HCT116 (cell line): ENCODE measurements at regions not wholly inside any gene's neighbourhood (a gene's known extent, or its start where the extent isn't known, plus 50 kb on each side); places are given as distances from the start of the nearest gene placed in this dataset.

Experiments
- EZH2 ChIP-seq: fragments of 200-600 bp; sonication (generic); IDR thresholded peaks from 2 replicates; pipeline ENCODE4 v1.6.1; 2017; ENCODE audit warnings: antibody characterized with exemption, mixed run types
- JUND ChIP-seq: IDR thresholded peaks from 2 replicates; pipeline ENCODE4 v1.6.1; 2012
- POLR2A ChIP-seq: IDR thresholded peaks from 2 replicates; pipeline ENCODE4 v1.7.0; 2011; ENCODE audit warnings: borderline replicate concordance; ENCODE audit not compliant: insufficient read depth, insufficient read length; ENCODE audit errors: extremely low read depth
- POLR2AphosphoS5 ChIP-seq: IDR thresholded peaks from 2 replicates; pipeline ENCODE4 v1.6.1; 2011; ENCODE audit warnings: mild to moderate bottlenecking, low read depth, low read length, moderate library complexity
- TF ChIP-seq, protein P1 (sequence below), 3 experiments: fragments of 200-600 bp in 1 of 3; sonication (generic) in 1 of 3; IDR thresholded peaks in 2 of 3; conservative IDR thresholded peaks in 1 of 3; 2 replicates each; pipeline ENCODE4 v1.5.1; 2012 to 2017; ENCODE audit warnings: low read depth in 2 of 3, low read length in 2 of 3, antibody characterized with exemption in 1 of 3, borderline replicate concordance in 1 of 3, control low read depth in 1 of 3, mild to moderate bottlenecking in 1 of 3, mixed read lengths in 1 of 3, mixed run types in 1 of 3, moderate library complexity in 1 of 3; ENCODE audit not compliant: insufficient read depth in 1 of 3

DNA sequence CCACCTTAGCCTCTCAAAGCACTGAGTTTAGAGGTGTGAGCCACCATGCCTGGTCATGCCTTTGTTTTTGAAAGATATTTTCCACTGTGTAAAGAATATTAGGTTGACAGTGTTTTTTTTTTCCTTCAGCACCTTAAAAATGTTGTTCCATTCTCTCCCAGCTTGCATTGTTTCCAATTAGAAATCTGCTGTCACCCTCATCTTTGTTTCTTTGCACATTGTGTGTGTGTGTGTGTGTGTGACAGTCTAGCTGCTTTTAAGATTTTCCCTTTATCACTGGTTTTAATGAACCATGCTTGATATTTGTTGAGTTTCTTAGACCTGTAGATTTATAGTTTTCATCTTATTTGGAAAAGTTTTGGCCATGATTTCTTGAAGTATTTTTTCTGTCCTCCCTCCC, 79.0 kb upstream of the NKX1-1 start:
- TF ChIP-seq, protein P1, sequence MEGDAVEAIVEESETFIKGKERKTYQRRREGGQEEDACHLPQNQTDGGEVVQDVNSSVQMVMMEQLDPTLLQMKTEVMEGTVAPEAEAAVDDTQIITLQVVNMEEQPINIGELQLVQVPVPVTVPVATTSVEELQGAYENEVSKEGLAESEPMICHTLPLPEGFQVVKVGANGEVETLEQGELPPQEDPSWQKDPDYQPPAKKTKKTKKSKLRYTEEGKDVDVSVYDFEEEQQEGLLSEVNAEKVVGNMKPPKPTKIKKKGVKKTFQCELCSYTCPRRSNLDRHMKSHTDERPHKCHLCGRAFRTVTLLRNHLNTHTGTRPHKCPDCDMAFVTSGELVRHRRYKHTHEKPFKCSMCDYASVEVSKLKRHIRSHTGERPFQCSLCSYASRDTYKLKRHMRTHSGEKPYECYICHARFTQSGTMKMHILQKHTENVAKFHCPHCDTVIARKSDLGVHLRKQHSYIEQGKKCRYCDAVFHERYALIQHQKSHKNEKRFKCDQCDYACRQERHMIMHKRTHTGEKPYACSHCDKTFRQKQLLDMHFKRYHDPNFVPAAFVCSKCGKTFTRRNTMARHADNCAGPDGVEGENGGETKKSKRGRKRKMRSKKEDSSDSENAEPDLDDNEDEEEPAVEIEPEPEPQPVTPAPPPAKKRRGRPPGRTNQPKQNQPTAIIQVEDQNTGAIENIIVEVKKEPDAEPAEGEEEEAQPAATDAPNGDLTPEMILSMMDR (IDR thresholded peaks at IDR 0.05 in 2 of 3, conservative IDR thresholded peaks at IDR 0.05 in 1 of 3; ENCODE audit: borderline replicate concordance in 1 of 3, insufficient read depth in 1 of 3, low read depth in 2 of 3, low read length in 2 of 3) = no peak
- TF ChIP-seq JUND (no peak), POLR2A (no peak), POLR2AphosphoS5 (no peak), EZH2 (no peak)
